ENCODE measurements at regions not wholly inside any gene's neighbourhood (a gene's known extent, or its start where the extent isn't known, plus 50 kb on each side); places are given as distances from the start of the nearest gene placed in this dataset.

DNA sequence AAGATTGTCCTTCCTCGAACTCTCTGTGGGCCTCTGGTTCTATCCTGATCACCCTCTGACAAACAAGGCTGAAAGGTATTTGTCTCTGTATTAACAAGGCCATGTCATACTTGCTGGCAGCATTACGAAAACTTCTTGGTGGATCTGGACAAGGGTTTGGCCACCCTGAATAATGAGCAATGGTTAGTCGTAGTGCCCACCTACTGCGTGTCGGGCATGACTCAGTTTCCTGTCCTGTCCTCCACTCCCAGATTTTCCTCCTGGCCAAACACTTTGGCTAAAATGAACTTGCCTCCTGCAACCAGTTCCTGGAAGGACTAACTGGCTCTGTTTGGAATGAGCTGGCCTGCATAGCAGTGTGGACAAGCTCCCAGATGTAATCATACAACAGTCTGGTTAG lies 198.5 kb upstream of the SMIM21 start:
- TF ChIP-seq EZH2phosphoT487 (conservative IDR thresholded peaks at IDR 0.05; ENCODE audit: low read length): no peak
- TF ChIP-seq, protein P1, sequence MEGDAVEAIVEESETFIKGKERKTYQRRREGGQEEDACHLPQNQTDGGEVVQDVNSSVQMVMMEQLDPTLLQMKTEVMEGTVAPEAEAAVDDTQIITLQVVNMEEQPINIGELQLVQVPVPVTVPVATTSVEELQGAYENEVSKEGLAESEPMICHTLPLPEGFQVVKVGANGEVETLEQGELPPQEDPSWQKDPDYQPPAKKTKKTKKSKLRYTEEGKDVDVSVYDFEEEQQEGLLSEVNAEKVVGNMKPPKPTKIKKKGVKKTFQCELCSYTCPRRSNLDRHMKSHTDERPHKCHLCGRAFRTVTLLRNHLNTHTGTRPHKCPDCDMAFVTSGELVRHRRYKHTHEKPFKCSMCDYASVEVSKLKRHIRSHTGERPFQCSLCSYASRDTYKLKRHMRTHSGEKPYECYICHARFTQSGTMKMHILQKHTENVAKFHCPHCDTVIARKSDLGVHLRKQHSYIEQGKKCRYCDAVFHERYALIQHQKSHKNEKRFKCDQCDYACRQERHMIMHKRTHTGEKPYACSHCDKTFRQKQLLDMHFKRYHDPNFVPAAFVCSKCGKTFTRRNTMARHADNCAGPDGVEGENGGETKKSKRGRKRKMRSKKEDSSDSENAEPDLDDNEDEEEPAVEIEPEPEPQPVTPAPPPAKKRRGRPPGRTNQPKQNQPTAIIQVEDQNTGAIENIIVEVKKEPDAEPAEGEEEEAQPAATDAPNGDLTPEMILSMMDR (IDR thresholded peaks at IDR 0.05; ENCODE audit: insufficient read depth, low read length, poor library complexity, severe bottlenecking): no peak

GRCh38 chr18:75624869-75625268 lies 197.4 kb upstream of the SMIM21 start:
- H3K9me2 ChIP-seq (replicated peaks; ENCODE audit: insufficient read depth, low read length): no peaks in the 10 kb centered on the region
- no peak overlapping the region for H2AFZ ChIP-seq (ENCODE audit: low read depth, low read length, severe bottlenecking)
- no peak overlapping the region for H3K9ac ChIP-seq (ENCODE audit: low read length)
- H3K4me2 ChIP-seq (ENCODE audit: low read depth, low read length, poor library complexity, severe bottlenecking): no peak overlapping the region
- H3K36me3 ChIP-seq (ENCODE audit: low read length): no peaks in the 10 kb centered on the region
- no peaks in the 10 kb centered on the region for H3K9me3 ChIP-seq (ENCODE audit: insufficient read depth, low read length)
- H3K27ac ChIP-seq (ENCODE audit: low read depth, low read length): no peak overlapping the region
- H4K20me1 ChIP-seq (ENCODE audit: low read depth, low read length): no peaks in the 10 kb centered on the region
- no peaks in the 10 kb centered on the region for H3K79me2 ChIP-seq (ENCODE audit: insufficient read depth, low read length)
- no peak overlapping the region for H3K4me3 ChIP-seq (ENCODE audit: insufficient read depth, low read length, poor library complexity, severe bottlenecking)
- H3F3A ChIP-seq (ENCODE audit: insufficient read depth): no peaks in the 10 kb centered on the region
- no peaks in the 10 kb centered on the region for H3K27me3 ChIP-seq (ENCODE audit: low read length)
- TF ChIP-seq EZH2phosphoT487 (conservative IDR thresholded peaks at IDR 0.05; ENCODE audit: low read length): no peak
- TF ChIP-seq, protein P1 (IDR thresholded peaks at IDR 0.05; ENCODE audit: insufficient read depth, low read length, poor library complexity, severe bottlenecking): no peak

More for the DNA sequence above, 198.5 kb upstream of the SMIM21 start:
- Histone ChIP-seq H3K27ac (ENCODE audit: low read depth, low read length) (no peak overlapping the region), H3K4me3 (ENCODE audit: insufficient read depth, low read length, poor library complexity, severe bottlenecking) (no peak overlapping the region), H3K9ac (ENCODE audit: low read length) (no peak overlapping the region), H4K20me1 (ENCODE audit: low read depth, low read length) (no peaks in the 10 kb centered on the region), H3K36me3 (ENCODE audit: low read length) (no peaks in the 10 kb centered on the region), H3F3A (ENCODE audit: insufficient read depth) (no peaks in the 10 kb centered on the region), H3K27me3 (ENCODE audit: low read length) (no peaks in the 10 kb centered on the region), H3K9me2 (replicated peaks; ENCODE audit: insufficient read depth, low read length) (no peaks in the 10 kb centered on the region), H3K9me3 (ENCODE audit: insufficient read depth, low read length) (no peaks in the 10 kb centered on the region), H3K79me2 (ENCODE audit: insufficient read depth, low read length) (no peaks in the 10 kb centered on the region), H2AFZ (ENCODE audit: low read depth, low read length, severe bottlenecking) (no peak overlapping the region), H3K4me2 (ENCODE audit: low read depth, low read length, poor library complexity, severe bottlenecking) (no peak overlapping the region)

DNA sequence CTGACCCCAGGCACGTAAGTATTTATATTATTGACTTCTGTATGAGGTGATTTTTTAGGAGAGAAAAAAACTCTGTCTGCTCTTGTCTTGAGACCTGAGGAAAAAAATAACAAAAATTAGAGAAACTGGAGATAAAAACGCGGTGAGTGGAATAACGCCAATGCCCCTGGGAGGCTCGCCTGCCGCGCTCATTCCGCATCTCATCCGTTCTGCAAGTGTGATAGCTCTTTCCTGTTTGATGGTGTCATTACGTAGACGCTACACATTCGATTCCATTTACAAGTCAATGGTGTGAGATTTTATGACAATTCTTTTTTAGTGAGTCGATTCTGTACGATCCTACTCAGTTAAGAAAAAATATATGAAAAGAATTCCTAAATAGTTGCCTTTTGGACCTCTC lies 194.3 kb upstream of the SMIM21 start:
- Histone ChIP-seq H3K27me3 (ENCODE audit: low read length) (no peaks in the 10 kb centered on the region), H3K9ac (ENCODE audit: low read length) (no peak overlapping the region)

More for the DNA sequence above, 194.3 kb upstream of the SMIM21 start:
- no peaks in the 10 kb centered on the region for H4K20me1 ChIP-seq (ENCODE audit: low read depth, low read length)
- TF ChIP-seq, protein P1 (IDR thresholded peaks at IDR 0.05; ENCODE audit: insufficient read depth, low read length, poor library complexity, severe bottlenecking): no peak
- TF ChIP-seq EZH2phosphoT487 (conservative IDR thresholded peaks at IDR 0.05; ENCODE audit: low read length): no peak
- H3K4me3 ChIP-seq (ENCODE audit: insufficient read depth, low read length, poor library complexity, severe bottlenecking): no peak overlapping the region
- H3K9me2 ChIP-seq (replicated peaks; ENCODE audit: insufficient read depth, low read length): no peaks in the 10 kb centered on the region
- H3K36me3 ChIP-seq (ENCODE audit: low read length): no peaks in the 10 kb centered on the region
- no peaks in the 10 kb centered on the region for H3K9me3 ChIP-seq (ENCODE audit: insufficient read depth, low read length)
- no peak overlapping the region for H3K4me2 ChIP-seq (ENCODE audit: low read depth, low read length, poor library complexity, severe bottlenecking)
- H3K79me2 ChIP-seq (ENCODE audit: insufficient read depth, low read length): no peaks in the 10 kb centered on the region
- H3F3A ChIP-seq (ENCODE audit: insufficient read depth): no peaks in the 10 kb centered on the region
- no peak overlapping the region for H3K27ac ChIP-seq (ENCODE audit: low read depth, low read length)
- H2AFZ ChIP-seq (ENCODE audit: low read depth, low read length, severe bottlenecking): no peak overlapping the region
